Adrenal gland (tissue), 5 donors: ENCODE measurements at regions not wholly inside any gene's neighbourhood (a gene's known extent, or its start where the extent isn't known, plus 50 kb on each side); places are given as distances from the start of the nearest gene placed in this dataset.
"Not testable (repeated sequence)": the region's sequence is repeated elsewhere in the genome, so short reads cannot be mapped to it uniquely, and the experiment has no call there.

Source experiments
- POLR2A ChIP-seq, 2 donors: fragments of 450-650 bp; IDR thresholded peaks; one replicate each; pipeline ENCODE4 v1.6.1; 2017; ENCODE audit warnings: antibody characterized with exemption in 2 of 2, mild to moderate bottlenecking in 2 of 2, moderate library complexity in 1 of 2
- TF ChIP-seq, protein P1 (sequence below), 6 experiments: fragments of 450-650 bp in 4 of 6; fragments of 200-600 bp in 2 of 6; sonication (generic) in 1 of 6; IDR thresholded peaks; 1 replicate in 5 of 6; 2 replicates in 1 of 6; pipeline versions ENCODE4 v1.5.1 to v1.8.0; 2016 to 2021; ENCODE audit warnings: antibody characterized with exemption in 6 of 6, mild to moderate bottlenecking in 2 of 6, moderate library complexity in 1 of 6
- donor health status: DM: no; HTN: no; CAD: no.

DNA sequence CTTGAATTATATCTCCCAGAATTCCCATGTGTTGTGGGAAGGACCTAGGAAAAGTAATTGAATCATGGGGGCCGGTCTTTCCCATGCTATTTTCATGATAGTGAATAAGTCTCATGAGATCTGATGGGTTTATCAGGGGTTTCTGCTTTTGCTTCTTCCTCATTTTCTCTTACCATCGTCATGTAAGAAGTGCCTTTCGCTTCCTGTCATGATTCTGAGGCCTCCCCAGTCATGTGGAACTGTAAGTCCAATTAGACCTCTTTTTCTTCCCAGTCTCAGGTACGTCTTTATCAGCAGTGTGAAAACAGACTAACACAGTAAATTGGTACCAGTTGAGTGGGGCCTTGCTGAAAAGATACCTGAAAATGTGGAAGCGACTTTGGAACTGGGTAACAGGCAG is 459.7 kb downstream of the REEP3 start:
- TF ChIP-seq, protein P1, sequence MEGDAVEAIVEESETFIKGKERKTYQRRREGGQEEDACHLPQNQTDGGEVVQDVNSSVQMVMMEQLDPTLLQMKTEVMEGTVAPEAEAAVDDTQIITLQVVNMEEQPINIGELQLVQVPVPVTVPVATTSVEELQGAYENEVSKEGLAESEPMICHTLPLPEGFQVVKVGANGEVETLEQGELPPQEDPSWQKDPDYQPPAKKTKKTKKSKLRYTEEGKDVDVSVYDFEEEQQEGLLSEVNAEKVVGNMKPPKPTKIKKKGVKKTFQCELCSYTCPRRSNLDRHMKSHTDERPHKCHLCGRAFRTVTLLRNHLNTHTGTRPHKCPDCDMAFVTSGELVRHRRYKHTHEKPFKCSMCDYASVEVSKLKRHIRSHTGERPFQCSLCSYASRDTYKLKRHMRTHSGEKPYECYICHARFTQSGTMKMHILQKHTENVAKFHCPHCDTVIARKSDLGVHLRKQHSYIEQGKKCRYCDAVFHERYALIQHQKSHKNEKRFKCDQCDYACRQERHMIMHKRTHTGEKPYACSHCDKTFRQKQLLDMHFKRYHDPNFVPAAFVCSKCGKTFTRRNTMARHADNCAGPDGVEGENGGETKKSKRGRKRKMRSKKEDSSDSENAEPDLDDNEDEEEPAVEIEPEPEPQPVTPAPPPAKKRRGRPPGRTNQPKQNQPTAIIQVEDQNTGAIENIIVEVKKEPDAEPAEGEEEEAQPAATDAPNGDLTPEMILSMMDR (IDR thresholded peaks at IDR 0.05), result not testable (repeated sequence)
- not testable (repeated sequence) for TF ChIP-seq POLR2A (IDR thresholded peaks at IDR 0.05)
